H9 (cell line): ENCODE measurements at regions not wholly inside any gene's neighbourhood (a gene's known extent, or its start where the extent isn't known, plus 50 kb on each side); places are given as distances from the start of the nearest gene placed in this dataset.

Experiments used
- DNase-seq: peaks from one replicate; pipeline ENCODE4 v3.0.0-alpha.2; 2017
- H2AFZ ChIP-seq: one replicate; pipeline ENCODE4 v1.6.1; 2013; ENCODE audit warnings: mild to moderate bottlenecking, low read length, control low read depth, moderate library complexity
- H2AK5ac ChIP-seq: 2 replicates; pipeline ENCODE4 v1.6.1; 2013; ENCODE audit warnings: low read length, control low read depth, mixed read lengths; ENCODE audit not compliant: insufficient read length
- H2BK120ac ChIP-seq: one replicate; pipeline ENCODE4 v1.6.1; 2013; ENCODE audit warnings: low read depth, mild to moderate bottlenecking, low read length, control low read depth, inconsistent platforms; ENCODE audit not compliant: poor library complexity, severe bottlenecking
- H2BK12ac ChIP-seq: 2 replicates; pipeline ENCODE4 v1.6.1; 2013; ENCODE audit warnings: low read length, control low read depth, mixed read lengths, low read depth; ENCODE audit not compliant: insufficient read length
- H2BK15ac ChIP-seq: 2 replicates; pipeline ENCODE4 v1.6.1; 2013; ENCODE audit warnings: low read depth, low read length, control low read depth
- H2BK20ac ChIP-seq: one replicate; pipeline ENCODE4 v1.6.1; 2013; ENCODE audit warnings: low read depth, mild to moderate bottlenecking, low read length, control low read depth, inconsistent platforms; ENCODE audit not compliant: poor library complexity, severe bottlenecking
- H2BK5ac ChIP-seq: 2 replicates; pipeline ENCODE4 v1.6.1; 2013; ENCODE audit warnings: low read length, control low read depth, mixed read lengths; ENCODE audit not compliant: insufficient read length
- H3K14ac ChIP-seq: 2 replicates; pipeline ENCODE4 v1.6.1; 2013; ENCODE audit warnings: low read length, control low read depth; ENCODE audit not compliant: insufficient read depth
- H3K18ac ChIP-seq: 2 replicates; pipeline ENCODE4 v1.6.1; 2013; ENCODE audit warnings: low read depth, mild to moderate bottlenecking, mixed read lengths, low read length, control low read depth; ENCODE audit not compliant: insufficient read length
- H3K23ac ChIP-seq: 2 replicates; pipeline ENCODE4 v1.6.1; 2013; ENCODE audit warnings: low read length, control low read depth, mixed read lengths, low read depth; ENCODE audit not compliant: insufficient read length
- H3K23me2 ChIP-seq: 2 replicates; pipeline ENCODE4 v1.6.1; 2013; ENCODE audit warnings: low read depth, mild to moderate bottlenecking, mixed read lengths, low read length, control low read depth; ENCODE audit not compliant: insufficient read length, poor library complexity, severe bottlenecking
- H3K27ac ChIP-seq: 2 replicates; pipeline ENCODE4 v1.5.1; 2013; ENCODE audit warnings: low read length, control low read depth, mixed read lengths, low read depth; ENCODE audit not compliant: insufficient read length
- H3K27me3 ChIP-seq: 2 replicates; pipeline ENCODE4 v1.6.1; 2013; ENCODE audit warnings: low read length, control low read depth, inconsistent platforms; ENCODE audit not compliant: insufficient read depth
- H3K4ac ChIP-seq: 2 replicates; pipeline ENCODE4 v1.6.1; 2013; ENCODE audit warnings: low read depth, mild to moderate bottlenecking, control low read depth, inconsistent platforms, low read length, moderate library complexity
- H3K4me1 ChIP-seq: 2 replicates; pipeline ENCODE4 v1.6.1; 2013; ENCODE audit warnings: low read length, control low read depth, inconsistent platforms; ENCODE audit not compliant: insufficient read depth
- H3K4me2 ChIP-seq: 2 replicates; pipeline ENCODE4 v1.6.1; 2013; ENCODE audit warnings: low read length, control low read depth, mixed read lengths; ENCODE audit not compliant: insufficient read length, insufficient read depth
- H3K56ac ChIP-seq: 2 replicates; pipeline ENCODE4 v1.6.1; 2013; ENCODE audit warnings: low read depth, mild to moderate bottlenecking, mixed read lengths, low read length, control low read depth; ENCODE audit not compliant: insufficient read length
- H3K79me1 ChIP-seq: 2 replicates; pipeline ENCODE4 v1.6.1; 2013; ENCODE audit warnings: low read depth, mild to moderate bottlenecking, moderate library complexity, low read length, control low read depth, inconsistent platforms; ENCODE audit not compliant: insufficient read depth, poor library complexity, severe bottlenecking
- H3K79me2 ChIP-seq: 2 replicates; pipeline ENCODE4 v1.6.1; 2013; ENCODE audit warnings: low read length, control low read depth, inconsistent platforms; ENCODE audit not compliant: insufficient read depth
- H3K9ac ChIP-seq: 2 replicates; pipeline ENCODE4 v1.6.1; 2013; ENCODE audit warnings: low read length, control low read depth, mixed read lengths; ENCODE audit not compliant: insufficient read length; ENCODE audit errors: extremely low read depth
- H3K9me3 ChIP-seq: one replicate; pipeline ENCODE4 v1.6.1; 2013; ENCODE audit warnings: low read depth, low read length, inconsistent platforms; ENCODE audit not compliant: control insufficient read depth
- H3T11ph ChIP-seq: one replicate; pipeline ENCODE4 v1.6.1; 2013; ENCODE audit warnings: mild to moderate bottlenecking, low read length, control low read depth, inconsistent platforms
- H4K20me1 ChIP-seq: one replicate; pipeline ENCODE4 v1.6.1; 2013; ENCODE audit not compliant: control insufficient read depth, insufficient read length, insufficient read depth
- H4K5ac ChIP-seq: 2 replicates; pipeline ENCODE4 v1.6.1; 2013; ENCODE audit warnings: low read depth, mild to moderate bottlenecking, mixed read lengths, low read length, control low read depth; ENCODE audit not compliant: insufficient read length
- H4K8ac ChIP-seq: replicated peaks from 2 replicates; pipeline ENCODE4 v1.6.1; 2013; ENCODE audit warnings: low read length, control low read depth, mixed read lengths, low read depth; ENCODE audit not compliant: insufficient read length
- H4K91ac ChIP-seq: 2 replicates; pipeline ENCODE4 v1.6.1; 2013; ENCODE audit warnings: low read depth, mild to moderate bottlenecking, moderate library complexity, mixed read lengths, low read length, control low read depth; ENCODE audit not compliant: insufficient read length
- H3K27ac Mint-ChIP-seq, 3 experiments: 2 replicates in 2 of 3; 3 replicates in 1 of 3; pipeline ENCODE4 v1.8.0; 2020 to 2021; ENCODE audit warnings: mixed read lengths in 3 of 3, mild to moderate bottlenecking in 1 of 3, moderate library complexity in 1 of 3
- H3K27me3 Mint-ChIP-seq: 2 replicates; pipeline ENCODE4 v1.8.0; 2021; ENCODE audit warnings: low read depth, mild to moderate bottlenecking, moderate library complexity, mixed read lengths
- H3K36me3 Mint-ChIP-seq, 3 experiments: 2 replicates in 2 of 3; 3 replicates in 1 of 3; pipeline ENCODE4 v1.8.0; 2020 to 2021; ENCODE audit warnings: low read depth in 3 of 3, mixed read lengths in 3 of 3; ENCODE audit not compliant: insufficient read depth in 1 of 3
- H3K4me1 Mint-ChIP-seq, 2 experiments: 2 replicates each; pipeline ENCODE4 v1.8.0; 2020; ENCODE audit warnings: mixed read lengths in 2 of 2
- H3K4me3 Mint-ChIP-seq, 2 experiments: 2 replicates in 1 of 2; 3 replicates in 1 of 2; pipeline ENCODE4 v1.8.0; 2020 to 2021; ENCODE audit warnings: mild to moderate bottlenecking in 2 of 2, mixed read lengths in 2 of 2, moderate library complexity in 1 of 2
- H3K9me3 Mint-ChIP-seq, 2 experiments: 2 replicates in 1 of 2; 3 replicates in 1 of 2; pipeline ENCODE4 v1.8.0; 2020; ENCODE audit warnings: mild to moderate bottlenecking in 2 of 2, mixed read lengths in 2 of 2, moderate library complexity in 1 of 2
- WGBS: extraction: QIAGEN DNeasy Blood & Tissue Kit; methylation state at CpG from one replicate; pipeline ENCODE4 v1.1.7; 2013; ENCODE audit warnings: missing lambda C conversion rate, low lambda C conversion rate, mixed read lengths; ENCODE audit not compliant: insufficient read length; ENCODE audit errors: extremely low coverage; 5-methylcytosine and 5-hydroxymethylcytosine counted together
- TF ChIP-seq, protein P1 (sequence below): fragments of 200-600 bp; sonication (generic); conservative IDR thresholded peaks from 3 replicates; pipeline ENCODE4 v1.8.0; 2021; ENCODE audit warnings: antibody characterized with exemption, mild to moderate bottlenecking

DNA sequence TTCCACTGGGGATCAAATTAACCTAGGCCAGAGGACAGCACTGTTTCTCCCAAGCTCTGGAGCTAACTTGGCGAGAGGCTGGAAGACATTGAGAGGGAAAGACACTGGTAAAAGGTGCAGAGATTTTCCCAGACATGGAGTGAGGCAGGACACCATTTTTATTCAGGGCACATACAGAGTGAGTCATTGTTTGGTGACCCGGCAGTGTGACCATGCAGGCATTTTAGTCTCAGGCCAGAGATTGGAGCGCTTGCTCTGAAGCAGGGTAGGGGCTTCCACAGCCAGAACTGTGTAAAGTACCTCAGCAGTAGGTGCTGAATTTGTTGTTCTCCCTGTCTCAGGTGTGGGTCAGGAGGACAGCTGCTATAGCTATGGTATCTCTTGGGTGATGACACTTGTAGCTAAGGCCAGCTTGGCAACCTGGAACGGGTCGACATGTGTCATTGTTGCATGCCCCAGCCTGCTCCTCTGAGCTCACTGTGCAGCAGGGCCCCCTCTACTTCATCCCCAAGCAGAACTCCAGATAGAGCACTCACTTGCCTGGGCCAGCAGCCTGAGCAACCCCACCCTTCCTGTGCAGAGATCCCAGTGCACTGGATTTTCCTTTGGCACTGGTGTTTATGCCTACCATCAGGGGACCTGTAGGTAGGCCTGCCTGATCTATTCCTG lies 79.8 kb upstream of the ATP8A1 start:
- H2BK20ac ChIP-seq: no peak overlapping the region
- no peak overlapping the region for H2BK120ac ChIP-seq
- no peaks in the 10 kb centered on the region for H3K4me1 Mint-ChIP-seq
- H3K56ac ChIP-seq: no peak overlapping the region
- H3K4me1 ChIP-seq: no peaks in the 10 kb centered on the region
- H3K23me2 ChIP-seq: no peaks in the 10 kb centered on the region
- H2BK15ac ChIP-seq: no peak overlapping the region
- no peak for DNase-seq
- H3K27me3 Mint-ChIP-seq: no peaks in the 10 kb centered on the region; the same call in 1 of the 2 replicates
- no CpG with 5 or more reads among the region's 5 CpGs for WGBS
- no peak overlapping the region for H4K91ac ChIP-seq
- no peak overlapping the region for H2BK5ac ChIP-seq
- no peak overlapping the region for H2BK12ac ChIP-seq
- no peak overlapping the region for H3K23ac ChIP-seq
- H3K4me2 ChIP-seq: no peak overlapping the region
- no peak overlapping the region for H3K18ac ChIP-seq
- H3K4ac ChIP-seq: no peak overlapping the region
- no peak overlapping the region for H3K27ac ChIP-seq
- TF ChIP-seq, protein P1, sequence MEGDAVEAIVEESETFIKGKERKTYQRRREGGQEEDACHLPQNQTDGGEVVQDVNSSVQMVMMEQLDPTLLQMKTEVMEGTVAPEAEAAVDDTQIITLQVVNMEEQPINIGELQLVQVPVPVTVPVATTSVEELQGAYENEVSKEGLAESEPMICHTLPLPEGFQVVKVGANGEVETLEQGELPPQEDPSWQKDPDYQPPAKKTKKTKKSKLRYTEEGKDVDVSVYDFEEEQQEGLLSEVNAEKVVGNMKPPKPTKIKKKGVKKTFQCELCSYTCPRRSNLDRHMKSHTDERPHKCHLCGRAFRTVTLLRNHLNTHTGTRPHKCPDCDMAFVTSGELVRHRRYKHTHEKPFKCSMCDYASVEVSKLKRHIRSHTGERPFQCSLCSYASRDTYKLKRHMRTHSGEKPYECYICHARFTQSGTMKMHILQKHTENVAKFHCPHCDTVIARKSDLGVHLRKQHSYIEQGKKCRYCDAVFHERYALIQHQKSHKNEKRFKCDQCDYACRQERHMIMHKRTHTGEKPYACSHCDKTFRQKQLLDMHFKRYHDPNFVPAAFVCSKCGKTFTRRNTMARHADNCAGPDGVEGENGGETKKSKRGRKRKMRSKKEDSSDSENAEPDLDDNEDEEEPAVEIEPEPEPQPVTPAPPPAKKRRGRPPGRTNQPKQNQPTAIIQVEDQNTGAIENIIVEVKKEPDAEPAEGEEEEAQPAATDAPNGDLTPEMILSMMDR: no peak
- no peaks in the 10 kb centered on the region for H3K27me3 ChIP-seq
- H3K14ac ChIP-seq: no peak overlapping the region
- H3K79me2 ChIP-seq: no peaks in the 10 kb centered on the region
- H4K5ac ChIP-seq: no peak overlapping the region
- H3K36me3 Mint-ChIP-seq: peaks cover 0 to 13% (median 0%) of the 10 kb centered on the region in 3 experiments; a peak in 1 of 7 replicates
- H4K8ac ChIP-seq: peak overlapping the region; percentile 48
- no peak overlapping the region for H2AK5ac ChIP-seq
- no peaks in the 10 kb centered on the region for H3K9me3 ChIP-seq
- no peak overlapping the region for H2AFZ ChIP-seq
- H4K20me1 ChIP-seq: no peaks in the 10 kb centered on the region
- no peak overlapping the region for H3K9ac ChIP-seq
- no peaks in the 10 kb centered on the region for H3K79me1 ChIP-seq
- peak overlapping the region in 1 of 3 experiments; percentile 72; a peak in 2 of 7 replicates for H3K27ac Mint-ChIP-seq
- H3K9me3 Mint-ChIP-seq: peaks cover 12% of the 10 kb centered on the region in 2 experiments; a peak in 4 of 5 replicates
- no peak overlapping the region for H3K4me3 Mint-ChIP-seq
- no peak overlapping the region for H3T11ph ChIP-seq
